Medulla oblongata (tissue), 1 donor: ENCODE measurements at regions not wholly inside any gene's neighbourhood (a gene's known extent, or its start where the extent isn't known, plus 50 kb on each side); places are given as distances from the start of the nearest gene placed in this dataset.
"Not testable (repeated sequence)": the region's sequence is repeated elsewhere in the genome, so short reads cannot be mapped to it uniquely, and the experiment has no call there.

Experiments
- DNase-seq: peaks from one replicate; pipeline ENCODE4 v3.0.0-alpha.2; 2015; ENCODE audit errors: extremely low spot score

GRCh38 chr17:68780596-68780995 lies 174.6 kb downstream of the ABCA8 start:
- no peak for DNase-seq

GRCh38 chr17:68778726-68779125 lies 176.5 kb downstream of the ABCA8 start:
- DNase-seq = no peak

GRCh38 chr17:68777856-68778694 lies 176.9 kb upstream of the FAM20A start:
- DNase-seq = no peak

- peak; percentile 95 for DNase-seq
Observed at GRCh38 chr17:68777243-68777855, 176.2 kb upstream of the FAM20A start.

GRCh38 chr17:68776451-68776850 lies 175.3 kb upstream of the FAM20A start:
- no peak for DNase-seq

- DNase-seq = no peak
Observed at GRCh38 chr17:68775969-68776368, 174.8 kb upstream of the FAM20A start.

GRCh38 chr17:68775318-68775717 lies 174.2 kb upstream of the FAM20A start:
- DNase-seq = no peak

- DNase-seq = peak; percentile 91
Observed at GRCh38 chr17:68771867-68772515, 170.8 kb upstream of the FAM20A start.

- no peak for DNase-seq
Observed at GRCh38 chr17:68768804-68769203, 167.6 kb upstream of the FAM20A start.

GRCh38 chr17:68766640-68767039 lies 165.5 kb upstream of the FAM20A start:
- DNase-seq = no peak

GRCh38 chr17:68763562-68763961 lies 162.4 kb upstream of the FAM20A start:
- DNase-seq = no peak

GRCh38 chr17:68762911-68763310 lies 161.7 kb upstream of the FAM20A start:
- DNase-seq = no peak

GRCh38 chr17:68760141-68760475 lies 158.9 kb upstream of the FAM20A start:
- DNase-seq = no peak

GRCh38 chr17:68759343-68760140 lies 158.4 kb upstream of the FAM20A start:
- peak; percentile 95 for DNase-seq

- DNase-seq = no peak
Observed at GRCh38 chr17:68759002-68759342, 157.8 kb upstream of the FAM20A start.

- DNase-seq = not testable (repeated sequence)
Observed at GRCh38 chr17:68757866-68758757, 156.9 kb upstream of the FAM20A start.

GRCh38 chr17:68753985-68754769 lies 153.0 kb upstream of the FAM20A start:
- no peak for DNase-seq

- DNase-seq = no peak
Observed at GRCh38 chr17:68750208-68750562, 149.0 kb upstream of the FAM20A start.

- no peak for DNase-seq
Observed at GRCh38 chr17:68749349-68750207, 148.4 kb upstream of the FAM20A start.

- DNase-seq = no peak
Observed at GRCh38 chr17:68748381-68748780, 147.2 kb upstream of the FAM20A start.
